BLaER1 treated with 17β-estradiol and CSF1 and Interleukin-3, amounts not matched to agents 10 nM and 100 nM (cell line): ENCODE measurements at regions not wholly inside any gene's neighbourhood (a gene's known extent, or its start where the extent isn't known, plus 50 kb on each side); places are given as distances from the start of the nearest gene placed in this dataset.
A peak's percentile ranks its signal among the peaks of the same experiment; 100 is the strongest.

Experiments used
- H3K27ac ChIP-seq, 11 experiments: shearing (Covaris generic); formaldehyde crosslinking; 2 replicates each; pipeline ENCODE4 v1.8.1; 2022
- H3K27me3 ChIP-seq, 11 experiments: shearing (Covaris generic); formaldehyde crosslinking; 2 replicates each; pipeline ENCODE4 v1.8.1; 2022
- H3K36me3 ChIP-seq, 11 experiments: shearing (Covaris generic); formaldehyde crosslinking; 2 replicates each; pipeline ENCODE4 v1.8.1; 2022
- H3K4me1 ChIP-seq, 10 experiments: shearing (Covaris generic); formaldehyde crosslinking; 2 replicates each; pipeline ENCODE4 v1.8.1; 2022
- H3K4me2 ChIP-seq, 11 experiments: shearing (Covaris generic); formaldehyde crosslinking; 2 replicates each; pipeline ENCODE4 v1.8.1; 2022
- H3K4me3 ChIP-seq, 10 experiments: shearing (Covaris generic); formaldehyde crosslinking; 2 replicates each; pipeline ENCODE4 v1.8.1; 2022
- H3K9ac ChIP-seq, 11 experiments: shearing (Covaris generic); formaldehyde crosslinking; 2 replicates each; pipeline ENCODE4 v1.8.1; 2022
- H3K9me3 ChIP-seq, 11 experiments: shearing (Covaris generic); formaldehyde crosslinking; replicated peaks in 1 of 11; 2 replicates each; pipeline ENCODE4 v1.8.1; 2022
- H4K20me1 ChIP-seq, 11 experiments: shearing (Covaris generic); formaldehyde crosslinking; 2 replicates each; pipeline ENCODE4 v1.8.1; 2022
- Cebpa-rat ChIP-seq, 11 experiments: shearing (Covaris generic); IDR thresholded peaks; 2 replicates each; pipeline ENCODE4 v1.8.1; 2022

DNA sequence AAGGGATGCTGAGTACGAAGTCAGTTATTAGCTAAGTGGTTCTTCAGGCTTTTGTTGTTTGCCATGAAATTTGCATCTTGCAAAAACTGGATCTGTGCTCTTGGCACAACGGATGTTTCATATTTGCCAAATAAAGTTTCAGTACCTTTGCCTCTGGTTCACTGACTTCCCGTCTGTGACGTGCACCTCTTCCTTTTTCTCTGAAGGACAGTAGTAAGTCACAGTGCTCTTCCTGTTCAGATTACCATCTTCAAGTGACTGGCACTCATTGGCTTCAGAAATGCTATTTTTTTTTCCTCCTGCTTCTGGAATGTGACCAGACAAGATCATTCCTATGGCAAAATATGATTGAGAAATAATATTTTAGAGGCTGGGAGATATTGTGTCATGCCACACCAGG, 75.9 kb upstream of the GREM2 start:
- Histone ChIP-seq H3K9ac (no peak overlapping the region), H3K36me3 (no peaks in the 10 kb centered on the region), H3K9me3 (no peaks in the 10 kb centered on the region; a peak in 1 of 22 replicates), H3K27ac (no peak overlapping the region), H3K27me3 (peaks cover 0 to 10% (median 0%) of the 10 kb centered on the region in 11 experiments; a peak in 3 of 22 replicates), H4K20me1 (no peaks in the 10 kb centered on the region), H3K4me3 (no peak overlapping the region), H3K4me1 (peaks cover 16 to 56% (median 35%) of the 10 kb centered on the region in 10 experiments), H3K4me2 (peak overlapping the region; percentile 16 to 64 (median 46); a peak in 19 of 22 replicates)
- TF ChIP-seq Cebpa-rat (IDR thresholded peaks at IDR 0.05) = no peak

DNA sequence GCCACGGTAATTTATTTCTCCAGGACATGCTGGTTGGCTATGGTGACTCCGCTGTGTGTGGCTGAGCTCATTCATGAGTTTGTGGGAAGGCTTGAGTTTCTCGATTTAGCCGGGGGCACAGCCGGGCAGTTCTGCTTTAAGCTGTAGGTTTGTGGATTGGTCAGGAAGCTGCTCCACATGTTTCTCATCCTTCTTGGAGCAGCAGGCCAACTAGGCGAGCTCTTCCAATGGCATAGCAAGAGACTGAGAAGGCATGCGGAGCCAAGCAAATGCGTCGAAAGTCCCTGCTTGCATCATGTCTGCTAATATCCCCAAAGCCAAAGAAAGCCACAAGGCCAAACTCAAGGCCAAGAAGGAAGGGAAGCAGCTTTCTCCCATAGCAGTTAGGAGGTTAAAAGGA, 71.6 kb upstream of the GREM2 start:
- no peak for TF ChIP-seq Cebpa-rat (IDR thresholded peaks at IDR 0.05)
- H3K9me3 ChIP-seq = peaks cover 0 to 15% (median 4%) of the 10 kb centered on the region in 11 experiments; a peak in 10 of 22 replicates
- no peaks in the 10 kb centered on the region for H3K36me3 ChIP-seq
- no peaks in the 10 kb centered on the region for H4K20me1 ChIP-seq
- no peak overlapping the region for H3K4me3 ChIP-seq
- no peak overlapping the region for H3K4me2 ChIP-seq
- H3K9ac ChIP-seq = no peak overlapping the region
- H3K27ac ChIP-seq = no peak overlapping the region
- H3K4me1 ChIP-seq = peaks cover 6 to 20% (median 15%) of the 10 kb centered on the region in 10 experiments
- no peaks in the 10 kb centered on the region for H3K27me3 ChIP-seq

DNA sequence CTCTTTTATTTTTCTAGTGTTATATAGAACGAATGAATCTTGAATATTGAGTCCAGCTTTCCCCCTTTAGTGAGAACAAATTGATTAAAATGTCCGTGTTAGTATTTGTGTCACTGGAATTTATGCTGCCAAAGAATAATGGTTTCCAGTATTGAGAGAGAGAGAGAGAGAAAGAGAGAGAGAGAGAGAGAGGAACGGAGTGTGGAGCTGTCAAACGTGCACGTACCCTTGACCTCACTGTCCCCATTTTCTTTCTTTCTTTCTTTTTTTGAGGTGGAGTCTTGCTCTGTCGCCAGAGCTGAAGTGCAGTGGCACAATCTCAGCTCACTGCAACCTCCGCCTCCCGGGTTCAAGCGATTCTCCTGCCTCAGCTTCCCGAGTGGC, 70.9 kb upstream of the GREM2 start:
- H3K36me3 ChIP-seq = no peaks in the 10 kb centered on the region
- peaks cover 0 to 15% (median 4%) of the 10 kb centered on the region in 11 experiments; a peak in 10 of 22 replicates for H3K9me3 ChIP-seq
- TF ChIP-seq Cebpa-rat (IDR thresholded peaks at IDR 0.05) = no peak
- no peaks in the 10 kb centered on the region for H4K20me1 ChIP-seq
- H3K9ac ChIP-seq = no peak overlapping the region
- H3K4me2 ChIP-seq = no peak overlapping the region
- H3K4me1 ChIP-seq = peaks cover 5 to 13% (median 9%) of the 10 kb centered on the region in 10 experiments
- no peaks in the 10 kb centered on the region for H3K27me3 ChIP-seq
- H3K4me3 ChIP-seq = no peak overlapping the region
- no peak overlapping the region for H3K27ac ChIP-seq

DNA sequence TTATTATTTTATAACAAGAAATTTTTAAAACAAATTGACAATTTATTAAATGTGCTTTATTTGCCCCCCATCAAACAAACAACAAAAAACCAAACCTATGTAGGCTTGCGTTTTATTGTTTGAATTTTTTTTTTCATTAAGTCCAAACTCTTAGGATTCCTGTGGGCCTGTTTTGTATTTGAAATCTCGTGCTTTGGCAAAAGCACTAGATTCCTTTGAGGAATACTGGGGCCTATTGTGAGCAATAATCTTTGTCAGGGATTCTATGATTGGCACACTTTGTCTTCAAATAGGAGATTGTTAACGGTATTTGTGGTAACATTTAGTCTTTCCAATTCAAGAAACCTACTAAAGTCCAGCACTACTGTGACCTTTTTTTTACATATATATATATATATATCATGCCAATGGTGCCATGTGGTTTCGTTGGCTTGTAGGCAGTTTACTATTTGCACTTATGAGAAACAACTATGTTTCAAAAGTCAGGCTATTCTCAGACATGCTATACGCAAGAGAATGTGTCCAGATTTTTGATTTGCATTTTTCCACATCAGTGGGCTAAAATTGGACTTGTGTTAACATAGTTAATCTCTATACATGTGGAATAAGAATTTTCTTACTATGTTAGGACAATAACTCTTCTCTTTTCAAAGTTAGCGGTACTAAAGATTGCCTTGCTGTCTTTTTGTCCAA, 70.4 kb upstream of the GREM2 start:
- no peak overlapping the region for H3K4me3 ChIP-seq
- peaks cover 0 to 7% (median 4%) of the 10 kb centered on the region in 10 experiments; a peak in 16 of 20 replicates for H3K4me1 ChIP-seq
- H3K36me3 ChIP-seq = no peaks in the 10 kb centered on the region
- H4K20me1 ChIP-seq = no peaks in the 10 kb centered on the region
- H3K9me3 ChIP-seq = peaks cover 0 to 15% (median 4%) of the 10 kb centered on the region in 11 experiments; a peak in 10 of 22 replicates
- H3K27me3 ChIP-seq = no peaks in the 10 kb centered on the region
- no peak overlapping the region for H3K9ac ChIP-seq
- H3K27ac ChIP-seq = no peak overlapping the region
- H3K4me2 ChIP-seq = no peak overlapping the region
- TF ChIP-seq Cebpa-rat (IDR thresholded peaks at IDR 0.05) = no peak

DNA sequence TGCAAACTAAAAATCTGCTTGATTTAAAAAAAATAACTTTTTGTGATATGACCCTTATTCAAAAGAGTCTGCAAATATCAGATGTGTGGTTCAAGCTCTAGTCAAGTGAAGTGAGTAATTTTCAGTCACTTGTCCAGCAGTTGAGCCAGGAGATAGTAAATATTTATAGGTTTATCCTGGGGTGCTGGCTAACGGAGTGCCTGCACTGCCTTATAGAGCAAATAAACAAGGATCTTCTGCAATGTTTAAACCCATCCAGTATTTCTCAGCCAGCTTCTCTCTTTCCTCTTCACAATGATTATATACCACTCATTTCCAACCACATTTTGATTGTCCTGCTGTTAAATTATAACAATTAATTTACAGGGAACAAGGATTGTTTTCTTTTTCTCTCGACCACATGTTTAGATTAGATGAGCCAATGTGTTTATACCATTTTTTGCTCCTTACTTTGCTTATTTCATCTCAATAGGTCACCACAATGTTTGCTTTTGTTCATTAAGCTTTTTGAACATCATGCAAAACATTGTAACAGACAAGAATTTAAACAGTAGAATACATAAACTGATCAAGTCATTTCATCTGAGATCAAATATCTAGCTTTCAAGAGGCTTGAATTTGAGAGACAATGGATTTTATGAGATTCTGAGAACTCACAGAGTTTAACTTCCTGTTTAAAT, 60.3 kb upstream of the GREM2 start:
- no peaks in the 10 kb centered on the region for H4K20me1 ChIP-seq
- no peak overlapping the region for H3K4me3 ChIP-seq
- no peak overlapping the region for H3K27ac ChIP-seq
- H3K9ac ChIP-seq = no peak overlapping the region
- H3K36me3 ChIP-seq = no peaks in the 10 kb centered on the region
- peaks cover 0 to 29% (median 0%) of the 10 kb centered on the region in 11 experiments; a peak in 7 of 22 replicates for H3K9me3 ChIP-seq
- no peaks in the 10 kb centered on the region for H3K4me1 ChIP-seq
- no peak for TF ChIP-seq Cebpa-rat (IDR thresholded peaks at IDR 0.05)
- H3K4me2 ChIP-seq = no peak overlapping the region
- no peaks in the 10 kb centered on the region for H3K27me3 ChIP-seq

DNA sequence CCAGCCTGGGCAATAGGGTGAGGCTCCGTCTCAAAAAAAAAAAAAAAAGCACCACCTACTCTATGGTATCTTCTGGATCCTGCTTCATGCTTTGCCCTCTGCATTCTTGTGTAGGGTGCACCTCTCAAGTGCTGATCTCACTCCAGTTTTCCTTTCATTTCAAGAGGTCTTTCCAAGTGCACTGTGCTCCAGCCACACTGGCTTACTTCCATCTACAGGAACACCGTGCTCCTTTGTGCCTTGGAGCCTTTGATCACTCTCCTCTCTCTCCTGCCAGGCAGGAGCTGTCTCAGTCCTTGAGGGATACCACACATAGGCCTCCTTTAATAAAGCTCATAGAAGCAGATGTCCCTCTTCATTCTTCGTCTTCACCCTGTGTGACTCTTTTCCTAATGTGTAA, 55.4 kb upstream of the GREM2 start:
- Histone ChIP-seq H3K4me2 (no peak overlapping the region), H3K27me3 (no peaks in the 10 kb centered on the region), H3K9ac (no peak overlapping the region), H3K4me1 (no peaks in the 10 kb centered on the region), H3K9me3 (peaks cover 0 to 11% (median 0%) of the 10 kb centered on the region in 11 experiments; a peak in 4 of 22 replicates), H3K36me3 (no peaks in the 10 kb centered on the region), H4K20me1 (no peaks in the 10 kb centered on the region), H3K27ac (no peak overlapping the region), H3K4me3 (no peak overlapping the region)
- TF ChIP-seq Cebpa-rat (IDR thresholded peaks at IDR 0.05) = no peak

DNA sequence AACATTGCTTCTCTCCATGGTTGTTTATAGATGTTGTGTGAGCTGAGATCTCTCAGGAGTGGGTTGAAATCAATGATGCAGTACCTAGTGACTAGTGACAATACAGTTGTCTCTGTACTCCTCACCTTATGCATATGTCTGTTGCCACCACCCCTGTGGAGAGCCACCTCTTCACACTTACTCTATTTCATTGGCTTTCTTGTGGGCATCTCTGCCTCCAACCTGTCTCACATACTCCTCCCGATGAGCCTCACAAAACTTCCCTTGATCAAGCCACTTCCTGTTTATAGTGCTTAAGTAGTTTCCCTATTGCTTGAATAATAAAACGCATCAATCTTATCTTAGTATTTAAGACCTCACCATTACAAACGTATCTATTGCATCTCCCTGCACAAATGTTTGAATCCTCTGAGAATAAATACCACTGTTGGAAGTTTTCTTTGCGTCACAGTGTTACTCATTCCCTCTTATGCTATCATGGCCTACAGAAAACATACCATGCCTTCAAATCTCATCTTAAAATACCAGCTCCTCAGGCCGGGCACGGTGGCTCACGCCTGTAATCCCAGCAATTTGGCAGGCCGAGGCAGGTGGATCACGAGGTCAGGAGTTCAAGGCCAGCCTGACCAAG, 54.7 kb upstream of the GREM2 start:
- H3K27ac ChIP-seq = no peak overlapping the region
- no peaks in the 10 kb centered on the region for H3K27me3 ChIP-seq
- no peak overlapping the region for H3K4me3 ChIP-seq
- H3K9me3 ChIP-seq = peaks cover 0 to 4% (median 0%) of the 10 kb centered on the region in 11 experiments; a peak in 1 of 22 replicates
- H4K20me1 ChIP-seq = no peaks in the 10 kb centered on the region
- H3K9ac ChIP-seq = no peak overlapping the region
- H3K36me3 ChIP-seq = no peaks in the 10 kb centered on the region
- TF ChIP-seq Cebpa-rat (IDR thresholded peaks at IDR 0.05) = no peak
- H3K4me2 ChIP-seq = no peak overlapping the region
- no peaks in the 10 kb centered on the region for H3K4me1 ChIP-seq

DNA sequence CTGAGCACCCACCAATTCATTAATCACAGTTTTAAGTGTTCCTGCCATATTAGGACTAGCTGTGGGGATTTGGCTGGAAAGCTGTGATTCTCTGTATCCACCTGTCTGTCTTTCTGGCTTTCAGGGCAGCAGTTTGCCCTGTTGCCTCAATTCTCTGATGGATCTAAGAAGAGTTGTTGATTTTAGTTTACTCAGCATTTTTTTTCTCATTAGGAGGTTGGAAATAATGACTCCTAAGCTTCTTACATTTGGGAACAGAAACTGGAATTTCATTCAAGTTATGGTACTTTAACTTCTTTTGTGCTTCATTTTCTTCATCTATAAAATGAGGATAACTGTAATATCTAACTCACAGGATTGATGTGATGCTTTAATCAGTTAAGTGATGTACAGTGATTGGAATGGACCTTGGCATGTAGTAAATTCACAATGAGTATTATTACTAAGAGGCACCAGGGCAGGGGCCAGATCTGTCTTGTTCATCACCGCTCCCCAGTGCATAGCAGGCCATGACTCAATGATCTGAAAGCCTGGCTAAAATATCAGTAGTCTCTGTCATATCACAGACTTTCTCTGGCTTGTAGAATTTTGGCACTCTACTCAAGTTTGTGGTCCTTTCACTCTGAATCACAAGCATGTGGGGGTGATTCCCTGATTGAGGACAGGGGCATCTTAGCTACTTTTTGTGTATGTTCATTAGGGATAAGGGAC, 51.4 kb upstream of the GREM2 start:
- Histone ChIP-seq H4K20me1 (no peaks in the 10 kb centered on the region), H3K27me3 (no peaks in the 10 kb centered on the region), H3K4me2 (no peak overlapping the region), H3K4me1 (no peaks in the 10 kb centered on the region), H3K27ac (no peak overlapping the region), H3K4me3 (no peak overlapping the region), H3K9me3 (no peaks in the 10 kb centered on the region), H3K9ac (no peak overlapping the region), H3K36me3 (no peaks in the 10 kb centered on the region)
- TF ChIP-seq Cebpa-rat (IDR thresholded peaks at IDR 0.05) = no peak
